G401.6 (cell line): ENCODE measurements at regions not wholly inside any gene's neighbourhood (a gene's known extent, or its start where the extent isn't known, plus 50 kb on each side); places are given as distances from the start of the nearest gene placed in this dataset.
"Not testable (repeated sequence)": the region's sequence is repeated elsewhere in the genome, so short reads cannot be mapped to it uniquely, and the experiment has no call there.

ENCODE experiments used
- FAIRE-seq: peaks from 2 replicates; lab custom pipeline; 2012; peaks lifted over from hg19 to GRCh38; lab: Jason Lieb, UNC

- no peak for FAIRE-seq
These were observed 440.4 kb downstream of the HINT1 start for GRCh38 chr5:130724658-130725057.

- FAIRE-seq, result no peak
These were observed 444.7 kb downstream of the HINT1 start for GRCh38 chr5:130720355-130720754.

GRCh38 chr5:130715541-130715940 is 449.5 kb downstream of the HINT1 start:
- FAIRE-seq, result no peak

GRCh38 chr5:130714200-130714599 is 450.9 kb downstream of the HINT1 start:
- FAIRE-seq, result no peak

- FAIRE-seq, result no peak
These were observed 452.7 kb downstream of the HINT1 start for GRCh38 chr5:130712324-130712723.

GRCh38 chr5:130710596-130710995 is 454.5 kb downstream of the HINT1 start:
- FAIRE-seq, result no peak

GRCh38 chr5:130708754-130709153 is 456.3 kb downstream of the HINT1 start:
- FAIRE-seq, result no peak

GRCh38 chr5:130706696-130707095 is 458.4 kb downstream of the HINT1 start:
- FAIRE-seq, result no peak

GRCh38 chr5:130705368-130705767 is 459.7 kb downstream of the HINT1 start:
- no peak for FAIRE-seq

- FAIRE-seq, result no peak
These were observed 471.5 kb downstream of the HINT1 start for GRCh38 chr5:130693509-130693908.

- no peak for FAIRE-seq
These were observed 472.3 kb downstream of the HINT1 start for GRCh38 chr5:130692770-130693169.

- FAIRE-seq, result no peak
These were observed 475.2 kb downstream of the HINT1 start for GRCh38 chr5:130689831-130690230.

GRCh38 chr5:130687085-130687733 is 477.8 kb downstream of the HINT1 start:
- no peak for FAIRE-seq

- FAIRE-seq, result no peak
These were observed 486.4 kb downstream of the HINT1 start for GRCh38 chr5:130678637-130679036.

GRCh38 chr5:130666462-130666861 is 498.6 kb downstream of the HINT1 start:
- FAIRE-seq, result no peak

GRCh38 chr5:130652176-130652575 is 512.9 kb downstream of the HINT1 start:
- no peak for FAIRE-seq

- FAIRE-seq, result no peak
These were observed 513.6 kb downstream of the HINT1 start for GRCh38 chr5:130651440-130651839.

- FAIRE-seq, result no peak
These were observed 521.7 kb downstream of the HINT1 start for GRCh38 chr5:130643321-130643720.

GRCh38 chr5:130642461-130642860 is 522.6 kb downstream of the HINT1 start:
- FAIRE-seq, result no peak

- no peak for FAIRE-seq
These were observed 537.9 kb downstream of the HINT1 start for GRCh38 chr5:130627145-130627544.

GRCh38 chr5:130624805-130625204 is 540.3 kb downstream of the HINT1 start:
- no peak for FAIRE-seq

- no peak for FAIRE-seq
These were observed 548.9 kb downstream of the HINT1 start for GRCh38 chr5:130616161-130616560.

GRCh38 chr5:130605234-130605633 is 559.8 kb downstream of the HINT1 start:
- no peak for FAIRE-seq

GRCh38 chr5:130596647-130597046 is 568.4 kb downstream of the HINT1 start:
- not testable (repeated sequence) for FAIRE-seq

GRCh38 chr5:130580264-130580663 is 584.8 kb downstream of the HINT1 start:
- FAIRE-seq, result no peak
